HG03108 (cell line): ENCODE measurements at regions not wholly inside any gene's neighbourhood (a gene's known extent, or its start where the extent isn't known, plus 50 kb on each side); places are given as distances from the start of the nearest gene placed in this dataset.
A peak's percentile ranks its signal among the peaks of the same experiment; 100 is the strongest.

ENCODE experiments used
- ATAC-seq: cut with Tn5 transposase; IDR thresholded peaks from one replicate; pipeline ENCODE4 v1.9.1; 2021; ENCODE audit warnings: moderate library complexity; ENCODE audit not compliant: unreplicated experiment

GRCh38 chr10:44845361-44846175 is 65.6 kb upstream of the TMEM72 start:
- ATAC-seq = no peak

GRCh38 chr10:44847110-44847509 is 64.0 kb upstream of the TMEM72 start:
- no peak for ATAC-seq

GRCh38 chr10:44848211-44848610 is 62.9 kb upstream of the TMEM72 start:
- ATAC-seq = no peak

- ATAC-seq = no peak
Observed at GRCh38 chr10:44849936-44850335, 61.2 kb upstream of the TMEM72 start.

GRCh38 chr10:44850356-44850934 is 60.7 kb upstream of the TMEM72 start:
- no peak for ATAC-seq

- no peak for ATAC-seq
Observed at GRCh38 chr10:44851413-44851812, 59.7 kb upstream of the TMEM72 start.

GRCh38 chr10:44851881-44852280 is 59.3 kb upstream of the TMEM72 start:
- no peak for ATAC-seq

- ATAC-seq = no peak
Observed at GRCh38 chr10:44853148-44853734, 57.9 kb upstream of the TMEM72 start.

- no peak for ATAC-seq
Observed at GRCh38 chr10:44853796-44854195, 57.3 kb upstream of the TMEM72 start.

- no peak for ATAC-seq
Observed at GRCh38 chr10:44854693-44855350, 56.3 kb upstream of the TMEM72 start.

GRCh38 chr10:44856696-44857095 is 54.4 kb upstream of the TMEM72 start:
- no peak for ATAC-seq

GRCh38 chr10:44857363-44858016 is 53.6 kb upstream of the TMEM72 start:
- ATAC-seq = peak; percentile 65

- ATAC-seq = no peak
Observed at GRCh38 chr10:44858017-44858371, 53.1 kb upstream of the TMEM72 start.

- ATAC-seq = no peak
Observed at GRCh38 chr10:44858988-44859387, 52.1 kb upstream of the TMEM72 start.

- no peak for ATAC-seq
Observed at GRCh38 chr10:44859546-44860285, 51.4 kb upstream of the TMEM72 start.

GRCh38 chr10:44860811-44861736 is 50.1 kb upstream of the TMEM72 start:
- ATAC-seq = no peak
